SU-DHL-6 (cell line): ENCODE measurements at regions not wholly inside any gene's neighbourhood (a gene's known extent, or its start where the extent isn't known, plus 50 kb on each side); places are given as distances from the start of the nearest gene placed in this dataset.

Experiments
- EZH2phosphoT487 ChIP-seq: fragments of 200-600 bp; sonication (generic), shearing (Covaris generic); conservative IDR thresholded peaks from 2 replicates; pipeline ENCODE4 v1.6.1; 2018; ENCODE audit warnings: mild to moderate bottlenecking, antibody characterized with exemption, low read length, moderate library complexity, mixed read lengths
- TF ChIP-seq, protein P1 (sequence below): fragments of 200-600 bp; sonication (generic); IDR thresholded peaks from one replicate; pipeline ENCODE4 v1.5.1; 2017; ENCODE audit warnings: antibody characterized with exemption, mild to moderate bottlenecking, low read length, moderate library complexity; ENCODE audit not compliant: insufficient read depth, poor library complexity, severe bottlenecking

DNA sequence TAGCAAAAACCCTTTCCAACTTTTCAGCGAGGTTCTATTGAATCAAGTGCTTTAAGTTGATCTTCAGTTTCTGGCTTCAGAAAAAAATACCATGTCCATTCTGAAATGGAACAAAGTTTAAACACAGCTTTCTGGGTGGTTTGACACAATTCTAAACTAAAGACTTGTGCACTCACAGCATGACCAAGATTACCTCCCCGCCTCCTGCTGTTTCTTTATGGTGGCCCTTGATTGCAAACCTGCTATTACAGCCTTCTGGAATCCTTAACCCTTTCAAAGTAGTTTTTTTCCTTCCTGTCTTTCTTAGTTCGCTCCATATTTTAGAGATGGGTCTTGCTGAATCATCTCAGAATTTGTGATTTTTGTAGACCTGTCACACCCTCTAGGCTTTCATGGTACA, 135.9 kb upstream of the FBN2 start:
- TF ChIP-seq, protein P1, sequence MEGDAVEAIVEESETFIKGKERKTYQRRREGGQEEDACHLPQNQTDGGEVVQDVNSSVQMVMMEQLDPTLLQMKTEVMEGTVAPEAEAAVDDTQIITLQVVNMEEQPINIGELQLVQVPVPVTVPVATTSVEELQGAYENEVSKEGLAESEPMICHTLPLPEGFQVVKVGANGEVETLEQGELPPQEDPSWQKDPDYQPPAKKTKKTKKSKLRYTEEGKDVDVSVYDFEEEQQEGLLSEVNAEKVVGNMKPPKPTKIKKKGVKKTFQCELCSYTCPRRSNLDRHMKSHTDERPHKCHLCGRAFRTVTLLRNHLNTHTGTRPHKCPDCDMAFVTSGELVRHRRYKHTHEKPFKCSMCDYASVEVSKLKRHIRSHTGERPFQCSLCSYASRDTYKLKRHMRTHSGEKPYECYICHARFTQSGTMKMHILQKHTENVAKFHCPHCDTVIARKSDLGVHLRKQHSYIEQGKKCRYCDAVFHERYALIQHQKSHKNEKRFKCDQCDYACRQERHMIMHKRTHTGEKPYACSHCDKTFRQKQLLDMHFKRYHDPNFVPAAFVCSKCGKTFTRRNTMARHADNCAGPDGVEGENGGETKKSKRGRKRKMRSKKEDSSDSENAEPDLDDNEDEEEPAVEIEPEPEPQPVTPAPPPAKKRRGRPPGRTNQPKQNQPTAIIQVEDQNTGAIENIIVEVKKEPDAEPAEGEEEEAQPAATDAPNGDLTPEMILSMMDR, result no peak
- TF ChIP-seq EZH2phosphoT487, result no peak
